Hepatocyte (in vitro differentiated cells): ENCODE measurements at regions not wholly inside any gene's neighbourhood (a gene's known extent, or its start where the extent isn't known, plus 50 kb on each side); places are given as distances from the start of the nearest gene placed in this dataset.

Source experiments
- CTCF ChIP-seq: fragments of 200-600 bp; sonication (generic); IDR thresholded peaks from 2 replicates; pipeline ENCODE4 v1.5.1; 2016; ENCODE audit warnings: antibody characterized with exemption, mild to moderate bottlenecking; ENCODE audit not compliant: poor library complexity
- EZH2phosphoT487 ChIP-seq: fragments of 200-600 bp; sonication (generic); IDR thresholded peaks from one replicate; pipeline ENCODE4 v1.6.1; 2018; ENCODE audit warnings: antibody characterized with exemption, mild to moderate bottlenecking, low read depth, moderate library complexity; ENCODE audit not compliant: unreplicated experiment, severe bottlenecking

DNA sequence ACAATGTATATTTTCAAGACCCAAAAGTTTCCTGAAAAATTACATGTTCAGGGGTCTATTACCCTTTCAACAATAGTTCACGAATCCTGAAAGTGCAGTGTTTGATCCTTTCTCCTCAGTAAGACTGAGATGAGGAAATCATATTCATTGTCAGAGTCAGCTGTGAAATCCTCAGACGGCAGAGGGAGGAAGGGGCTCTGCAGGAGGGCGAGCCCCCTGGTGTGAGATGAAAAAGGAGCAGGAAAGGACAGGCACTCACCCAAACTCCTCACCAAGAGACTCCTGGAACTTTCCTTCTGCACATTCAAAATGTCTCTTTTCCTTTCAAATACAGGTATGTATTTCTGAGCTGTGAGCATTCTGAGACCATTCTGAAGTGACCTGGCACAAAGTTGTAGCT, 150.3 kb upstream of the HABP2 start:
- TF ChIP-seq CTCF: no peak
- no peak for TF ChIP-seq EZH2phosphoT487
